D341Med (cell line): ENCODE measurements at regions not wholly inside any gene's neighbourhood (a gene's known extent, or its start where the extent isn't known, plus 50 kb on each side); places are given as distances from the start of the nearest gene placed in this dataset.

ENCODE experiments used
- DNase-seq: peaks from one replicate; pipeline ENCODE4 v3.0.0; 2012; ENCODE audit warnings: low spot score

- DNase-seq: no peak
Measured at GRCh38 chr12:69189378-69189978, 49.9 kb upstream of the CPSF6 start.
